NCI-H526 treated with DMSO at 0.1 percent for 48 hours (cell line): ENCODE measurements at regions not wholly inside any gene's neighbourhood (a gene's known extent, or its start where the extent isn't known, plus 50 kb on each side); places are given as distances from the start of the nearest gene placed in this dataset.
"Not testable (repeated sequence)": the region's sequence is repeated elsewhere in the genome, so short reads cannot be mapped to it uniquely, and the experiment has no call there.

Experiments used
- DNase-seq: peaks from one replicate; lab custom pipeline; 2025; lab: John Stamatoyannopoulos, UW

DNA sequence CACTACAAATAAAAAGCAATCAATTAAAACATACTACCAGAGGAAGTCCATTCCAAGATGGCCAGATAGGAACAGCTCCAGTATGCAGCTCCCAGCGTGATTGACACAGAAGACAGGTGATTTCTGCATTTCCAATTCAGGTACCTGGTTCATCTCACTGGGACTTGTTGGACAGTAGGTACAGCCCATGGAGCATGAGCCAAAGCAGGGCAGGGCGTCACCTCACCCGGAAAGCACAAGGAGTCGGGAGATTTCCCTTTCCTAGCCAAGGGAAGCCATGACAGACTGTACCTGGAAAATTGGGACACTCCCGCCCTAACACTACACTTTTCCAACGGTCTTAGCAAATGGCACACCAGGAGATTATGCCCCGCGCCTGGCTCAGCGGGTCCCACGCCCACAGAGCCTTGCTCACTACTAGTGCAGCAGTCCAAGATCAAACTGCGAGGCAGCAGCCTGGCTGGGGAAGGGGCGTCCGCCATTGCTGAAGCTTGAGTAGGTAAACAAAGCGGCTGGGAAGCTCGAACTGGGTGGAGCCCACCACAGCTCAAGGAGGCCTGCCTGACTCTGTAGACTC lies 106.0 kb downstream of the BUD13 start:
- not testable (repeated sequence) for DNase-seq

DNA sequence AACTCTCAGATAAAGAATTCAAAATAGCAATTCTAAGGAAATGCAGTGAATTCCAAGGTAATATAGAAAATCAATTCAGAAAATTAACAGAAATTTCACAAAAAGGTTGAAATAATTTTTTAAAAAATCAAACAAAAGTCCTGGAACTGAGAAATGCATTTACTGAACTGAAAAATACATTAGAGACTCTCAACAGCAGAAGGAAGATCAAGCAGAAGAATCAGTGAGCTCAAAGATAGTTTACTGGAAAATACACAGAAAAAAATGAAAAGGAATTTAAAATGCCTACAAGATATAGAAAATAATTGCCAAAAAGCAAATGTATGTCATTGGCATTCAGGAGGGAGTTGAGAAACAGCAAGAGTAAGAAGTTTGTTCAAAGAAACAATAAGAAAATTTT lies 107.3 kb downstream of the BUD13 start:
- DNase-seq, result no peak

DNA sequence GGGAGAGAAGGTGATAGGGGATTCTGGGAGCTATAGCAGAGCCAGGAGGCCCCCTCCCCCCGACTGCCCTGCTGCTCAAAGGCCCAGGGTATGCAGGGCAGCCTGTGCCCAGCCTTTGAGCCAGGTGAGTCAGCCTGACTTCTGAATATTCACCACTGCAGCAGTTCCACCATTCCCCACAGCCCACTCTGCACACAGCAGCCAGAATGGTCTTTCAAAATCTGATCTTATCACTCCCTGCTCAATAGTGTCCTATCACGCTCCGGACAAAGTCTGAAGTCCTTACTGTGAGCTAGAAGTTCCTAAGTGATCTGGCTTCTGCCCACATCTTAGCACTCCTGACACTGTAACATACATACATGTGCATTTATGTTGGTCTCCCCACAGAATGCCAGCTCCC lies 111.7 kb downstream of the BUD13 start:
- no peak for DNase-seq

DNA sequence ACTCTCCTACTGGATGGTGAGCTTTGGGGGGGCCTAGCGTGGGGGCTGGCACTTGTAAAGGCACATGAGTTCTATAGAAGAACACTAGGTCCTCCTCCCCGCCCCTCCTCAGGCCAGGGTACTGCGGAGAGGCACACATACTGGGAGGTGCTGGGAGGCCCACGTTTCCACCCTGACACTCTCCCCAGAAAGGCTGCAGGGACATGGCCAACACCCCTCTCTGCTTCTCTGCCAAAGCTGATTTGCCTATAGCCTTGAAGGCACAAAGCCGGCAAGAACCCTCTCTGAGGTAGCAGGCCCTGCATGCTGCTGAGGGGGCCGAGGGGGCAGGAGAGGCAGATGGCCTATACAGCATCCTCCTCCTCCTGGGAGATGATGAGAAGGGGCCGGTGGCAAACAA lies 112.8 kb downstream of the BUD13 start:
- no peak for DNase-seq

DNA sequence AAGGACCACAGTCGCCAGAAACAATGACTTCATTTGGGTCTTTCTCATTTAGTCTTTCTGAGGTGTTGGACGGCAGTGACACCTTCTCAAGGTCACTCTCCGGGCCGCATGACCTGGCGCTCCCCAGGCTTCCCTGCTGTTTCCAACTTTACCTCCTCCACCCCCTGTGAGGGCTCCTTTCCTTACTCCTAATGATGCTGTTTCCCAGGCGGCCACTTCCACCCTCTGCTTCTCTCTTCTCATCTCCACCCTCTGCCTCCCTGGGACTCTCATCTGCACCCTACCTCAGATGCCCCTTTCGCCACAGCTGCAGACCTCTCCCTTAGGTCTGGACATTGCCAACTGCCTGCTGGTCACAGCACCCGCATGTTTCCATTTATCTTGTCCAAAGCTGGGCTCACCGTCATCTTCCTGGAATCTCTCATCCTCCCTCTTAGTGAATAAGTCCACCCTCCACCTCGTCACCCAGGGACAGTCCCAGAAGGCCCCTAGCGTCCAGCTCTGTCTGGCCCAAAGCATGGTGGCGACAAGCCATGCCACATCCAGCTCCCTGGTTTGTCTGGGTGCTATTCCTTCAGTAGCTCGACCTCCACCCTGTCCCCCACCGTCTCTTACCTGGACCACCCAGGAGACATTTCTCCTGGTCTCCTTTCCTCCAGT lies 113.8 kb downstream of the BUD13 start:
- no peak for DNase-seq

DNA sequence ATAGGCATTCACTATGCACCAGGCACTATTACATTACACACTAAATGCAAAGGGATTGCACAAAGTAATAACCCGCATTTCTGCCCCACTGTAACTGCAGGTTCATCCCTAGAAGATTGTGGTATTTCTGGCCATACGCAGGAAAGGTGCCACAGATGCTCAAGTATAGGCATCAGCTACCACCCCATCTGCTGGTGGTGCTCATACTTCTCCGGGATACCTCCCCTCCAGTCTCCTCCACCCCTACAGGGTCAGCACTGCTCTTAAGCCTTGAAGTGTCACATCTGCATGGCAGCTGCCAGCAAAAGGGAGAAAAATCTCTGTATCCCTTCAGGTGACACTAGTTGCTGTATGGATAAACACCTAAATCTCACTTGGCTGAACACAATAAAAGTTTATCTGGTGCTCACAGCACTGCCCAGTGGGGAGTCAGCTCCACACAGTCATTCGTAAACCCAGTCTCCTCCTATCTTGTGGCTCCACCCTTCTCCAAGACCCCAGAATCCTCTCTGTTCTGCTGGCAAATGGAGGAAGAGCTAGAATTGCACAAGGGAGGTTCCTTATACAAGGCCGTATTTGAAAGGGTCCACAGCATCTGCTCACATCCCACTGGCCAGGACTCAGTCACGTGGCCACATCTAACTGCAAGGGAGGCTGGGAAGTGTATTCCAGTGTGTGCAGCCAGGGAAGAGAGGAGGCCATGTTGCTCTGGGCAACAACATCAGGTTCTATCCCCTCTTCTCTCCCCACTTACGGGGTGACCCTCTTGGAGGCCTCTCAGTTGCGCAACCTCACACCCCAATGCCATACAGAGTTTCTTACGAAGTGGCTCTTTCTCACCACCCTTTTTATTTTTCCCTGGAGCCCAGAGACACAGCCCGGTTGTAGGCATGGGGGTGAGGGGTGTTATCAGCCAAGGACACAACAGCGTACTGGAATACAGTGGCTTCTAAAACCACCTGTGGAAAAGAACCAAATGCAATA lies 114.7 kb downstream of the BUD13 start:
- no peak for DNase-seq

DNA sequence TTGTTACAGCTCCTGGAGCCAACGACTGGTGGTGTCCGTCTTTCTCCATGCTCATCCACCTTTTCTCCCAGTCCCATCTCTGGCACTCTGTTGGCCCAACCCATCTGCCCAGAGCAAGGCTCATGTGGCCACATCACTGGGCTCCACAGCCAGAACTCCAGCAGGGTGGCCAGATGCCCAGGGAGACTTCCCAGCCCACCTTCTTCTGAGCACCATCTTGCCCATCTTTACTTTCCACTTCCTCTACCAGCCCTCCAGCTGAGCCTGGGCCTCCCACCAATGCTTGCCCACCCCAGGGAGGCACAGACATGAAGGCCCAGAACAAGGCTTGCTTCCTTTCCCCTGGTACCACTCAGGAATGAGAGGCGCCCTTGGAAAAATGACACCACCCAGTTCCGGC lies 116.8 kb downstream of the BUD13 start:
- no peak for DNase-seq

DNA sequence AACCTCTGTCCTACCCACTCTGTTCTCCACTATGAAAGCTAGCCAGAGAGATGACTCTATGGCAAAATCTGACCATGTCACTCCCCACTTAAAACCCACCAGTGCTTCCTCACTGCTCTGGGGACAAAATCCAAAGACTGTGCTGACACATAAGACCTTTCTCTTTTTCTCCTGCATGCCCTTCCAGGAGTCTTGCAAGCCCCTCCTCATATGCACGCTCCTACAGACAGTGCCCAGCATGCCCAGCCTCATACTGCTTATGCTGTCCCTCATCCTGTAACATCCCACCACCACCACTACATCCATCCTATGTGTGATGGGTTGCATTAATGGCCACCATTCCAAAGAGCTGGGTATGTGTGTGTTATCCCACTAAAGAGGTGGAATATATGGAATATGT lies 118.3 kb downstream of the BUD13 start:
- no peak for DNase-seq

DNA sequence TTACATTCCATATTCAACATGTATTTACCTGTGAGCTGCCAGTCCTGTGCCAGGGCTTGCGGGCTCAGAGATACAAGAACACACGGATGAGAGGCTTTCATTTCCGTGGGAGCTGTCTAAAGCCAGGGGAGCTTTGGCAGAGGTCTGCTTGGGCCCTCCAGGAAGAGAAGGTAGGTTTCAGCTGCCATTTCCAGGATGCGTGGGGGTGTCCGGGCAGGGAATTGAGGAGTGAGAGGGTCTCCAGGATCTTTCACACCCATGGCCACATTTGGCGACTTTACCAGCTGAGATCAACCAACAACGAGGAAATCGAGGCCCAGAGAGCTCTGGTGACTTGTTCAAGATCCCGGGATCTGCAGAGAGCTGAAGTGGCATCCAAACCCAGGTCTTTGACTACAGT lies 119.6 kb downstream of the BUD13 start:
- DNase-seq, result no peak

DNA sequence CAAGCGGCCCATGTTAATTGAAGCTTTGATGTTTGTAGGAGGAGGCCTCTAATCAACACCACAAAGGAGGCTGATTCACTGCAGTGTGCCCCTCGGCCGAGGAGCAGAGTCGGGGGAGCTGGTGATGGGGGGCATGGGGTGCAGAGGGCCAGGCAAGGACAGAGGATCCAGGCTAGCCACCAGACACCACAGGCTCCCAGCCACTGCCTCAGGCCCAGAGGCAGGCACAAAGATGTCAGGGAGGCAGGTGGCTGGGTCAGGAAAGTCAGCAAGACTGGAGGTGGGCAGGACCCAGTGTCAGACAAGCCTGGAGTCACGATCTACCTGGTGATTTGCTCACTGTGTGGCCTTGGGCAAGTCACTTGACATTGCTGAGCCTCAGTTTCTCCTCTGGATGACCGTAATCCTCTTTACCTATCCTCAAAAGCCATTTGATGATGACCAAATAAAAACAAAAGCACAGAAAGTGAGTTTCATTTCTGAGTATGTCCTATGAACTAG lies 121.0 kb downstream of the BUD13 start:
- no peak for DNase-seq

DNA sequence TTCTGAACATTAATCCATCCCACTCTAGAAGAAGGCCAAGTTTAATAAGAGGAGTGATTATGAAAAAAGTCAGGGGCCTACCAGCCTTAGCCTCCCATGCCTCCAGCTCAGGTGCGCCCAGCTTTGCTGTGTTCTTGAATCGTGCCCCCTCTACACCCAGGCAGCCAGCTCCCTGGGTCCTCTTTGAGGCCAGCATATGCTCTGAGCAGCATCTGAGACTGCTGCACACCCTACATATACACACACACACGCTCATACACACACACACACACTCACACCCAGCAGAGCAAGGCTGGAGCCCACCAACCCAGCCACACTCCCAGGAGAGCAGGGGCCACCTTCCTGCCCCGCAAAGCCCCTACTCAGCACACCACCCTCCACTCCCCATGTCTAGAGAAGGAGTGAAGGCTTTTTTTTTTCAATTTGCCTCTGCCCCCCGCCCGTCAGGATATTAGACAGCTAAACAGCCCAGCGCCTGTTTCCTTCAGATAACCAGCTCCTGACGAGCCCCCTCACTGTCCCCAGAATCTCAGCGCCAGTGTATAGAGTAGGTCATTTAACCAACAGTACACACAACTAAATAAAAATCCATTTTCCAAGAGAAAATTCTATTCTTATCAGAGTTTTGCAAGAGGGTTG lies 121.6 kb downstream of the BUD13 start:
- DNase-seq, result no peak

DNA sequence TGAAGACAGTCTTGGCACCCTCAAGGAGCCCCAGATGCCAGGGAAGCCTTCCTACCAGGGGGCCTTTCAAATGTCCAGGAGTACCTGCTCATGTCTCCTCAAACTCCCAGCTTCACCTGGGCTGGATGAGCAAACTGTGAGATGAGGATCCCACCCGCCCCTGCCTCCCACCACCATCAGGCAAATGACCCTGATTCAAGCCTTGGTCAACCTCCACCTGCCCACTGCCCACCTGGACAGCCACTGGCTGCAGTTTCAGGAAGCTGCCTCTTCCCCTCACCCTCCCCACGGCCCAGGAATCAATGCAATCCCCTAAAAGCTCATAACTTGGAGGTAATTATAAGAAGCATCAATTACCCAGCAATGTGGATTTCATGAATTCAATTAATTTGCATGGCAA lies 122.7 kb downstream of the BUD13 start:
- DNase-seq, result no peak

DNA sequence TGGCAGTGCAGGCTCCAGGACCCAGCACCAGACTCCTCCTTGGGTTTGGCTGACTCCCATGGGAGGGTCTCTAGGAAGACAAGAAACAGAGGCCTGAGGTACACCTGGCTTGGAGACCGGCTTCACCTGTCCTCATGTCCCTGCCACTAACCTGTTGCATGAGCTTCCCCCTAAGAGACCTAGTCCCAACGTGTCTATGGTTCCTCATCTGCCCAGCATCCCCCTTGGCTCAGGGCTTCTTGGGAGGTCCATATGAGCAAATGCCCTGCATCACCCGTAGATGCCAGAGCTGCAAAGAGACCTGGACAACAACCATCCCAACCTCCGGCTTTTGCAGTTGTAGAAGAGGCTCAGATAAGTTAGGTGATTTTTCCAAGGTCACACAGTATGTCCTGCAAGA lies 123.5 kb downstream of the BUD13 start:
- no peak for DNase-seq

DNA sequence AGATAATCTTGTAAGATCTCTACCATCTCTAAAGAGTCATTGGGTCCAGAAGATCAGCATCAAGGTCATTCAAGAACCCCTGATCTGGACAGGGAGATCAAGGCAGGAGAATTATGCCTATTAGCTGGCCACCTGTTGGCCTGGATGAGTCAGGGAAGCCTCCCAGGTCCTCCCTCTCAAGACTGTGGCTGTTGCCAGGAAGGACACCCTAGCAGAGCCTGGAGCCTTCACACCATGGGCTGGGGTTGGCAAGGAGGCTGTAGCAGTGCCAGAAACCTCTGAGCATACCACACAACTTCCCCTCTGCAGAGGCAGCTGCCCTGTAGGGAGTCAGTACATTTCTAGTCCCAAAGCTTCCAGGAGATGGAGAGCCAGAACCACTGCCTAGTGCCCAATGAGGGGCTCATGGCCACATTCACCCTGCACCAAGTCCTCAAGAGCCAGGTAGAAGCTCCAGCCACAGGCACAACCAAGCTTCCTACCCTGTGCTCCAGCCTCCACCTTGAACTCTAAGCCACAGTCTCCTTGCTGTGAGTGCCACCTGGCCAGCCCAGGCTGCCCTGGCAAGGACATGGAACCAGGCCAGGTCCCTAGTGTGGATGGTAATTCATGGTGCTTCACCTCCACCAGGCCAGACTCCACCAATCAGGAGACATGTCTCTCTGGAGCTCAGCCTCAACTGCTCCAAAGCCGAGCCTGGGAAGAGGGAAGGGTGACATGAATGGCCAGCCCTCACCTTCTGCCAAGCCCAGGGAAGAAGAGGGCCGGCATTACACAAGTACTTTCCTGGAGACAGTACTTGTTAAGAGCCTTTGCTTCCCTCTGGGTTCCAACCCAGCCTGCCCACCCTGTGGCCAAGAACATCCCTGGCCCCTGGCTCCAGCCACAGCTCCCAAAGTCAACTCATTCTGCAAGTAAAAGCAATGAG lies 124.3 kb downstream of the BUD13 start:
- DNase-seq, result no peak

DNA sequence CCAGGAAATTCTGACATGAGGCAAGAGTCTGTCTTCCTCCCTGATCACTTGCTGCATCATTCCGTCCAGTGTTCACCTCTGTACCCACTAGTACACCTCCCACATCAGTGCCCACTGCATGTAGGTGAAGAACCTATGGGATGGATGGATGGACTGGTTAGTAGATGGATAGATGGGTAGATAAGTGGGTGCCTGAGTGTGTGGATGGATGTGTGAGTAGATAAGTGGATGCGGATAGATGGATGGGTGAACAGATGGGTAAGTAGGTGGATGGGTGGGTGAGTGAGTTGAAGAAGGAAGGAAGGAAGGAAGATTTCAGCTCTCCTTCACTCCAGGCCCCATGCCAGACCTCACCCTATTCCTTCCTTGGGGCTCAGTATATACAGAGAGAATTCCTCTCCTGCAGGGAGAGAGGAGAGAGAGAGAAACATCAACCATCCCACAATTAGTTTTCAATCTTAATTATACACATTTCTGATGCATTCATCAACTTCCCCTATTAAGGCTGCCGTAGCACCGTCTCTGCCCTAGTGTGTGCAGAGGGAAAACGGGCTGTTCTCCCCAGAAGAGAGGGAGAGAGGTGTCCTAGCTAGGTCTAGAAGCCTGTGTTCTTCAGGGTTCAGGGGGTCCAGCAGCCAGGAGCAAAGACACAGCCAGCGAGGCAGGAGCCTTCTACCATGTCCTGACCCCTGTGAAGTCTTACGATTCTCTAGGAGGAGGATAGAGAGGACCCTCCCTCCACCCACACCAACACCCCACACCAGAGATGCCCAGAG lies 125.3 kb downstream of the BUD13 start:
- no peak for DNase-seq

DNA sequence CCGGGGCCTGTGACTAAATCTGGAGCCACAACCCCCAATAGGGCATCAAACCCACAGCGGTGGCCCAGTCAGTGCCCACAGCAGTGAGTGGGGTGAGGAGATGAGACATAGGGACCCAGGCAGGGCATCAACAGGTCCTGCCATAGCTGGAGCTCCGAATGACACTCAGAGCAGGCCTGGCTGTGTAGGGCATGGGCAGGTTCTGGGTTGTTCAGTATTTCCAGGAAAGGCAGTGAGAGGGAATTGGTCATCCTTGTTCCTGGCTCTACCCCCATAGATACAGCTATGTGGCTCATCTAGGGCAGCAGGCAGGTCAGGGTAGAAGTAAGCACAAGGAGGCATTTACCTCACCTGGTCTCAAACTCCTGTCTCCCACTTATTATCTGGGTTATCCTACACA lies 126.6 kb downstream of the BUD13 start:
- no peak for DNase-seq

DNA sequence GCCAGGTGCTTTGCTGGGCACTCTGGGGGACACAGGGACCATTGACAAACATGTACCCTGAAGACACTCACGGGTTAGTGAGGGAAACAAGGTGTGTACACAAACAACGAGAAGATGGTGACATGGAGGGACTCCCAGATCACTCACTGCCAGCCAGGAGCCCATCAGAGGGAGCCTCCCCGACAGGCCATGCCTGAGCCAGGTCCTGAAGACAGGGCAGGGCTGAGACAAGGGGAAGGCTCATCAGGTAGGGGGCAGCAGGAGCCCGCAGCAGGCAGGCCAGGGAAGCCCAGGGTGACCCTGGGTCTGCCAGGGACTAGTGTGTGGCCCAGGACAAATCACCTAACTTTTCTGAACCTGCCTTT lies 127.9 kb downstream of the BUD13 start:
- DNase-seq, result no peak

DNA sequence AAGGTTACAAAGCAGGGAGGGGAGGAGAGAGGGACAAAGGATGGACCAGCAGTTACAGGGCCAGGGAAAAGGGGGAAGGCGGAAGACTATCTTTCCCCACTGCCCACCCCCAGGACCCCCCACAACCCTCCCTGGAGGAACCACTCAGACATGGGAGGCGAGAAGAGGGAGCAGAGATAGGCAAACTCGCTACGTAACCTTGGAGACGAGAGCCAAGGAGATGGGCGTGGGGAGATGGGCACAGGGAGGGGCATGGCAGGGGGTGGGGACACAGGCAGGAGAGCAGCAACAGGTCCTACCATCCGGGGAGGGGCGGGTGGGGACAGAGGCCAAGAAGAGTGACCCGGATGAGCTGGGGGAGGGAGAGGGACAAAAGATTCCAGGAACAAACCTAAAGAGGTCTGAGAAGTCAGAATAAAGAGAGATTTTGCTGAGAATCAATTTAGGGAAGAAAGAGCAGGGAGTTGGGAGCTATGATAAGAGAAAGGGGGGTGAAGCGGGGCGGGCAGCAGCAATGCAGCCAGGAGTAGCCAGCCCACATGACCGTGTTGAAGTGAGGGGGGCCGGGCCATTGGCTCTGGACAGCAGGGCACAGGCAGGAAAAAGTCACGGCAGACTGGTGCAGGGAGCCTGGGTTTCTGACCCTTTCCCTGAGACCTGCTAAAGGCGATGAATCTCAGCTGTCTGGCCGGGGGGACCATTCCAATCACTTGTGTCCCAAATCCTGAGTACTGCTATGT lies 128.4 kb downstream of the BUD13 start:
- no peak for DNase-seq

DNA sequence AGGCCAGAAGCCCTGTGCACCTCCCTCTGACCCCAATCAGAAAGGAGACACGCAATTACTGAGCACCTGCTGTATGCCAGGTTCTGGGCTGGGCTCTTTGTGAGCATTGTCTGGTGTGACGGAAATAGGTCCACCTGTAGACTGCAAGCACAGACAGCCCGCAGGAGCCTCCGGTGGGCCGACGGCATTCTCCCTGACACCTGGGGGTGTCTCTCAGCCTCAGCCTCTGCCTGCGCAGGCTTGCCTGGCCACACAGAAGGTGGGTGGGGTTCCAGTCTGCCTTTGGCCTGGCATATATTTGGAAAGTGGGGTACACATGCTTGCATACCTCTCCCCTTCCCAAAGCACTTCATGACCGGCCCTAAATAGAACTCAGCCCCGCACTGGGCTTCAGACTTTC lies 129.3 kb downstream of the BUD13 start:
- no peak for DNase-seq

DNA sequence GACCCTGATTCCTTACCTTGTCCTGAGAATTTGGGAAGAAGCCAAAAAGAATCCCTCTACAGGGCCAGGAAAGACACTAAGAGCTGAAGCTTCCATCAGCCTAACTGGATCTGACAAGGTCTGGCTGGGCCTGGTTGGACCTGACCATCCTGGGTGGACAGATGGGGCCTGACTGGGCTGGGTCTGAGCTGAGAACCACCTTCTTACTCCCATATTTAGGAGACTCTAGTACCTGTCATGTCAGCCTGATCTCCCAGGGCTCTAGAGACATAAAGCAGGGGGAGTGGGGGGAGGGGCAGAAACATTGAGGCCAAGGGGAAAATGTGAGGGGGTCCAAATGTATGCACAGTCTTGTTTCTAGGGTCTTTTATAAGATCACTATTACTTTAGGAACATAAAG lies 129.9 kb downstream of the BUD13 start:
- DNase-seq, result no peak
